HFF-Myc (cell line): ENCODE measurements at regions not wholly inside any gene's neighbourhood (a gene's known extent, or its start where the extent isn't known, plus 50 kb on each side); places are given as distances from the start of the nearest gene placed in this dataset.
"Not testable (repeated sequence)": the region's sequence is repeated elsewhere in the genome, so short reads cannot be mapped to it uniquely, and the experiment has no call there.

Experiments
- DNase-seq: peaks from one replicate; pipeline ENCODE4 v3.0.0-alpha.2; 2011; ENCODE audit warnings: low read depth; ENCODE audit errors: extremely low read depth
- H3K4me3 ChIP-seq: replicated peaks from 2 replicates; pipeline ENCODE4 v1.5.1; 2011; ENCODE audit warnings: low read depth, mild to moderate bottlenecking, control low read depth, low read length
- TF ChIP-seq, protein P1 (sequence below): IDR thresholded peaks from 2 replicates; pipeline ENCODE4 v1.5.1; 2012; ENCODE audit warnings: mild to moderate bottlenecking, low read depth, low read length, control low read depth; ENCODE audit errors: missing control alignments

DNA sequence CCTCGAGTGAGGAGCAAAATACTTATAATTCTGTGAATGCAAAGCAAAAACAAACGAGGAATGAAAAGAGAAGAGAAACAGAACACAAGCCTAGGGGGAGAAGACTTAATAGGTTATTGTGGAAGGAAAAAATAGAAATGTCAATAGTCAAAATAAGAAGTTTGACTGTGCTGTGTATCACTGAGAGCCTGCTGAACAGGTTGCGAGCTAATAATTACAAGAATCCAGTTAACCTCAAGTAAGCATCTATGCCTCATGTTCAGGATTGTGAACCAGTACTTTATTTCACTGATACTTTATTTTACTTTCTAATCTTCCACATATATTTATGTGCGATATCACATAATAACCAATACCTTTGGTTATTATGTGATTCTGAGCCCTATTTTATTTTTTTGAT lies 316.7 kb downstream of the OTUD1 start:
- no peak overlapping the region for H3K4me3 ChIP-seq
- TF ChIP-seq, protein P1, sequence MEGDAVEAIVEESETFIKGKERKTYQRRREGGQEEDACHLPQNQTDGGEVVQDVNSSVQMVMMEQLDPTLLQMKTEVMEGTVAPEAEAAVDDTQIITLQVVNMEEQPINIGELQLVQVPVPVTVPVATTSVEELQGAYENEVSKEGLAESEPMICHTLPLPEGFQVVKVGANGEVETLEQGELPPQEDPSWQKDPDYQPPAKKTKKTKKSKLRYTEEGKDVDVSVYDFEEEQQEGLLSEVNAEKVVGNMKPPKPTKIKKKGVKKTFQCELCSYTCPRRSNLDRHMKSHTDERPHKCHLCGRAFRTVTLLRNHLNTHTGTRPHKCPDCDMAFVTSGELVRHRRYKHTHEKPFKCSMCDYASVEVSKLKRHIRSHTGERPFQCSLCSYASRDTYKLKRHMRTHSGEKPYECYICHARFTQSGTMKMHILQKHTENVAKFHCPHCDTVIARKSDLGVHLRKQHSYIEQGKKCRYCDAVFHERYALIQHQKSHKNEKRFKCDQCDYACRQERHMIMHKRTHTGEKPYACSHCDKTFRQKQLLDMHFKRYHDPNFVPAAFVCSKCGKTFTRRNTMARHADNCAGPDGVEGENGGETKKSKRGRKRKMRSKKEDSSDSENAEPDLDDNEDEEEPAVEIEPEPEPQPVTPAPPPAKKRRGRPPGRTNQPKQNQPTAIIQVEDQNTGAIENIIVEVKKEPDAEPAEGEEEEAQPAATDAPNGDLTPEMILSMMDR = no peak
- no peak for DNase-seq

DNA sequence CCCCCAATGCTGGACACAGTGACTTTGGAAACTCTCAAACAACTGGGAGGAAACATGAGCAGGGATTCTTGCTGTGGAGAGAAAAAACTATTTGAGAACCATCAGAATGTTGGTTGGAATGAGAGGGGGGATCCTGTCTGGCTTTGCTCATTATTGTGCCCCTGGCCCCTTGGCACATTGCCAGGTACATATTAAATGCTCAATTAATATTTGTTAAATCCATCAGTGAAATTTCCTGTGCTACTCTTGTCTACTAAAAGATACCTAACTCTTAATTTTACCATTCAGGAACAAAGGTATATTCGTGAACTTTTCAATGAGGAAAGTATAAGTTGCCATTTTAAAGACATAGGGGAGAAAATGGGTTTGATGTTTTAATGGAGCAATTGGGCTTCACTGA lies 329.4 kb downstream of the OTUD1 start:
- DNase-seq = no peak
- no peak overlapping the region for H3K4me3 ChIP-seq
- TF ChIP-seq, protein P1 = no peak

DNA sequence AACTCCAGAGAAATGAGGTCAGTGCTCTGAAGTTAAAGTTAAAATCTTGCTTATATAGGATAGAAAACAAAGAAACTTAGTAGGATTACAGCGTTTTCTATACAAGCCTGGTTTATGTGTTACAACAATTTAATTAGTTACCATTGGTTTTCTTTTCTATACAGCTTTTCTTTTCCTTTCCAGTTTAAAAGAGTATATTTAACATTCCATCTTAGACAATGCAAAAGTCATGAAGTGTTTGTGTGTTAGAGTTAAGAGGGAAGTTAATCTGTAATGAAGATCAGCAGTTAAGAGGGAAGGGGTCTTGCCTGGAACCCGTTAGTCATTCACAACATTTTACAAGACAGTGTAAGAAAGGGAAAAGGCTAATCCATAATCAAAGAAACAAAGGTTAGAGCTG lies 338.3 kb downstream of the OTUD1 start:
- no peak for DNase-seq
- TF ChIP-seq, protein P1 = no peak

DNA sequence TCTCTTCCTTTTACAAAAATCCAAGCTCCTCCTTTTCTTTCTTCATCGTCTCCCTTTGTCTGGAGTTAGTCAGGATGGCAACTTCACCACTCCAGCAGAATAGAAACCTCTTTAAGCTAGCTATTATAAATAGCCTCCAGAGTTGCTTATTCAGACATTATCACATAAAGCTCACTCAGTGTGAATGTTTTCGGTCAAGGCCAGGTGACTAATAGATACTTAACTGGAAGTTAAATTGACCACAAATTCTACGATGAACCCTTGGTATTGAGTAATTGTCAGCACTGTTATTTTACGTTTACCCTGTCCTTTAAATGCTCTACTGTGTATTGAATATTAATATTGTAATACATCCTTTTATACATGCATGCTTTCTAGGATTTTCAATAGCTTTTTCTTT lies 340.4 kb downstream of the OTUD1 start:
- TF ChIP-seq, protein P1 = no peak
- H3K4me3 ChIP-seq = no peak overlapping the region
- no peak for DNase-seq

More for the DNA sequence above, 338.3 kb downstream of the OTUD1 start:
- H3K4me3 ChIP-seq = no peak overlapping the region

DNA sequence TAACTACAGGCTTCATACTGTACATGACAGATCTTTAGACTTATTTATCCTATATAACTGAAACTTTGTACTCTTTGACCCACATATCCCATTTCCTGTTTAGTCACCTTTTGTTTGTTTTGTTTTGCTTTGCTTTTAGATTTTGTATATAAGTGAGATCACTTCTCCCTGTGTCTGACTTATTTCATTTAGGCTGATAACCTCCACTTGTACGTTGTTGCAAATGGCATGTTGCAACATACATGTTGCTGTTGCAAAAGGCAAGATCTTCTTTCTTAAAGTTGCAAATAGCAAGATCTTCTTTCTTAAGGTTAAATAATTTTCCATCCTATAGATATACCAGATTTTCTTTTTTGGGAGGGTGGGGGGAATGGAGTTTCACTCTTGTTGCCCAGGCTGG lies 341.5 kb downstream of the OTUD1 start:
- DNase-seq = no peak
- TF ChIP-seq, protein P1 = no peak
- H3K4me3 ChIP-seq = no peak overlapping the region

DNA sequence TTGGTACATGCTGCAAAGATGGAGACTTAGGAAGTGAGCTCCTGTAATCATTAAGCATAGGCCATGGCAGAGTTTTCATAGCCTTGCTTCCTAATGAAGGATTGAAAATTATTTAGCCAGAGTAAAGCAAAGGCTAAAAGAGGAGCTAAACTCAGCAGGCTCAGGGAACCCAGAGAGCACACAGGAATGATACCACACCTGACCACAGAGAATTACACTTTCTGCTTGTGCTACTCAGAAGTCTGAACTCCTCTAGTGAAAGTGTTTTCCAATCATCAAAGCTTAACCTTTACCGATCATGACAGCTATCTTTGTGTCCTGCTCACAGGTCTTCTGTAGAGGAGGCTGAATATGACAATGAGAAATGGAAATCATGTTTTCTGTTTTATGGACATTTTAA lies 347.7 kb downstream of the OTUD1 start:
- TF ChIP-seq, protein P1 = no peak
- no peak for DNase-seq
- H3K4me3 ChIP-seq = no peak overlapping the region

DNA sequence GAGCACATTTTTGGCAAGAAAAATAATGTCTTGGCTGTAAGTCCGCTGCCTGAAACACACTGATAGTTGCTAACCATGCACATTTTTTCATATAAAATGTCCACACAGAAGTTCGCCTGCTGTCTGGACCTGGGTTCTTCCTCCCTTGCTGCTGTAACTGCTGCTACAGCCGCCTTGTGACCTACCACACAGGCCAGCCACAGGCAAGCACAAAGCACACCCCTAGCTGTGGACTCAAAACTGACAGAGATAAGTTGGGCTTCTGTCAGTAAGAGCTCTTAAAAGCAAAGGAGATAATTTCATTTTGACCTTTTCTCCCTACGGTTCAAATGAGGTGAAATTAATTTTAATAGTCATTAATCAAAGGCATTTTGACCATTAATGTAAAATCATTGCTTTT lies 354.7 kb downstream of the OTUD1 start:
- no peak overlapping the region for H3K4me3 ChIP-seq
- TF ChIP-seq, protein P1 = no peak
- DNase-seq = no peak

DNA sequence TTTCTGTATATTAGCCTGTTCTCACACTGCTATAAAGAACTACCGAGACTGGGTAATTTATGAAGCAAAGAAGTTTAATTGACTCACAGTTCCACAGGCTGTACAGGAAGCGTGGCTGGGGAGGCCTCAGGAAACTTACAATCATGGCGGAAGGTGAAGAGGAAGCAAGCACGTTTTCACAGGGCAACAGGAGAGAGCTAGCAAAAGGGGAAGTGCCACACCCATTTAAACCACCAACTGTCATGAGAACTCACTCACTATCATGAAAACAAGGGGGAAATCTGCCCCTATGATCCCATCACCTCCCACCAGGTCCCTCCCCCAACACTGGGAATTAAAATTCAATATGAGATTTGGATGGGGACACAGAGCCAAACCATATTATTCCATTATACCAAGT lies 358.6 kb downstream of the OTUD1 start:
- not testable (repeated sequence) for H3K4me3 ChIP-seq, DNase-seq
